ENCODE measurements at regions not wholly inside any gene's neighbourhood (a gene's known extent, or its start where the extent isn't known, plus 50 kb on each side); places are given as distances from the start of the nearest gene placed in this dataset.

GRCh38 chr2:175844169-175844568 is 157.9 kb downstream of the LNPK start:
- TF ChIP-seq YY1 (IDR thresholded peaks at IDR 0.05; ENCODE audit: low read depth) (no peak), CEBPB (IDR thresholded peaks at IDR 0.05) (no peak), MAX (IDR thresholded peaks at IDR 0.05) (no peak), USF1 (IDR thresholded peaks at IDR 0.05) (no peak), ZBTB7A (IDR thresholded peaks at IDR 0.05; ENCODE audit: low read depth) (no peak)
